ENCODE measurements at regions not wholly inside any gene's neighbourhood (a gene's known extent, or its start where the extent isn't known, plus 50 kb on each side); places are given as distances from the start of the nearest gene placed in this dataset.

GRCh38 chr10:128741180-128741579 lies 615.0 kb upstream of the MKI67 start:
- ChIA-PET CTCF (interaction anchor here (0.9 to 1.5 kb wide), 3 partner anchors 12 to 473 kb away, joined by 3 to 4 read pairs (median 3); no protein-coding TSS in a partner anchor), POLR2A (no interaction called here)
- H3K4me3 ChIP-seq (ENCODE audit: low read depth in 2 of 2, low read length in 1 of 2): no peak overlapping the region
- no peaks in the 10 kb centered on the region for H3K79me2 ChIP-seq (ENCODE audit: insufficient read depth)
- H2AFZ ChIP-seq (ENCODE audit: low read depth): no peak overlapping the region
- no peaks in the 10 kb centered on the region for H3K27me3 ChIP-seq (ENCODE audit: insufficient read depth)
- DNase-seq: no peak
- H3K4me2 ChIP-seq: no peak overlapping the region
- H3K4me1 ChIP-seq (ENCODE audit: control insufficient read depth in 1 of 2, insufficient read depth in 2 of 2, low read depth in 1 of 2, low read length in 1 of 2): peaks cover 0 to 9% of the 10 kb centered on the region in 2 experiments; a peak in 2 of 4 replicates
- no peak overlapping the region for H3K9ac ChIP-seq
- no peaks in the 10 kb centered on the region for H3K9me2 ChIP-seq
- H3K36me3 ChIP-seq (replicated peaks in 1 of 2; ENCODE audit: control insufficient read depth in 1 of 2, insufficient read depth in 2 of 2, low read length in 1 of 2): no peaks in the 10 kb centered on the region
- H3K27ac ChIP-seq (ENCODE audit: low read depth in 2 of 2, low read length in 1 of 2): no peak overlapping the region
- H3K9me3 ChIP-seq: no peaks in the 10 kb centered on the region
- H4K20me1 ChIP-seq (ENCODE audit: insufficient read depth): no peaks in the 10 kb centered on the region
- TF ChIP-seq MEF2A (IDR thresholded peaks at IDR 0.05; ENCODE audit: borderline replicate concordance, low read depth): no peak
- no peak for TF ChIP-seq EP300 (IDR thresholded peaks at IDR 0.05; ENCODE audit: borderline replicate concordance in 1 of 2, low read depth in 1 of 2, low read length in 1 of 2)
- no peak for TF ChIP-seq GABPA (IDR thresholded peaks at IDR 0.05; ENCODE audit: low read depth)
- TF ChIP-seq JUND (IDR thresholded peaks at IDR 0.05): no peak
- WGBS (ENCODE audit: low lambda C conversion rate): 56% methylated on average over 3 of the region's 4 CpGs
- no peaks in the 10 kb centered on the region for H3F3A ChIP-seq (replicated peaks; ENCODE audit: insufficient read depth)

GRCh38 chr10:128741680-128742079 lies 615.5 kb upstream of the MKI67 start:
- TF ChIP-seq SIN3A (IDR thresholded peaks at IDR 0.05; ENCODE audit: borderline replicate concordance, low read depth, low read length): no peak
- TF ChIP-seq SMC3 (IDR thresholded peaks at IDR 0.05; ENCODE audit: low read depth, low read length): no peak
- TF ChIP-seq IRF3 (IDR thresholded peaks at IDR 0.05; ENCODE audit: low read depth, low read length): no peak
- no peak for TF ChIP-seq POLR2AphosphoS5 (IDR thresholded peaks at IDR 0.05; ENCODE audit: low read depth, low read length)
- no peak for TF ChIP-seq FOXM1 (IDR thresholded peaks at IDR 0.05; ENCODE audit: low read depth)
- no peak for TF ChIP-seq TEAD4 (IDR thresholded peaks at IDR 0.05; ENCODE audit: borderline replicate concordance, insufficient read depth)
- no peaks in the 10 kb centered on the region for H3K79me2 ChIP-seq (ENCODE audit: insufficient read depth)
- CTCF ChIA-PET: interaction anchor here (0.9 to 1.5 kb wide), 3 partner anchors 12 to 474 kb away, joined by 3 to 4 read pairs (median 3); no protein-coding TSS in a partner anchor

GRCh38 chr10:128744092-128744491 lies 617.9 kb upstream of the MKI67 start:
- Histone ChIP-seq H2AFZ (ENCODE audit: low read depth) (no peak overlapping the region), H3K9me3 (no peaks in the 10 kb centered on the region), H3K9ac (no peak overlapping the region), H3K4me2 (no peak overlapping the region), H4K20me1 (ENCODE audit: insufficient read depth) (no peaks in the 10 kb centered on the region), H3K36me3 (replicated peaks in 1 of 2; ENCODE audit: control insufficient read depth in 1 of 2, insufficient read depth in 2 of 2, low read length in 1 of 2) (no peaks in the 10 kb centered on the region), H3K79me2 (ENCODE audit: insufficient read depth) (no peaks in the 10 kb centered on the region), H3K27me3 (ENCODE audit: insufficient read depth) (no peaks in the 10 kb centered on the region), H3K27ac (ENCODE audit: low read depth in 2 of 2, low read length in 1 of 2) (no peak overlapping the region), H3F3A (replicated peaks; ENCODE audit: insufficient read depth) (no peaks in the 10 kb centered on the region), H3K4me1 (ENCODE audit: control insufficient read depth in 1 of 2, insufficient read depth in 2 of 2, low read depth in 1 of 2, low read length in 1 of 2) (peaks cover 0 to 9% of the 10 kb centered on the region in 2 experiments; a peak in 1 of 4 replicates), H3K9me2 (no peaks in the 10 kb centered on the region), H3K4me3 (ENCODE audit: low read depth in 2 of 2, low read length in 1 of 2) (no peak overlapping the region)
- POLR2A ChIA-PET: no interaction called here
- no peak for DNase-seq
- CTCF ChIA-PET: no interaction called here
- WGBS (ENCODE audit: low lambda C conversion rate): 50% methylated on average over 1 of the region's 1 CpG
- TF ChIP-seq FOXJ3 (CRISPR knock-in tag; IDR thresholded peaks at IDR 0.05) (no peak), TCF12 (IDR thresholded peaks at IDR 0.05) (no peak), POLR2AphosphoS5 (IDR thresholded peaks at IDR 0.05; ENCODE audit: low read depth, low read length) (no peak), IRF3 (IDR thresholded peaks at IDR 0.05; ENCODE audit: low read depth, low read length) (no peak), YY1 (IDR thresholded peaks at IDR 0.05; ENCODE audit: low read depth) (no peak), FOSL2 (IDR thresholded peaks at IDR 0.05; ENCODE audit: borderline replicate concordance, low read depth) (no peak), MXI1 (IDR thresholded peaks at IDR 0.05; ENCODE audit: low read depth, low read length) (no peak), JUND (IDR thresholded peaks at IDR 0.05) (no peak), RAD21 (IDR thresholded peaks at IDR 0.05; ENCODE audit: low read length) (no peak), EZH2phosphoT487 (IDR thresholded peaks at IDR 0.05; ENCODE audit: borderline replicate concordance, low read depth) (no peak), TEAD4 (IDR thresholded peaks at IDR 0.05; ENCODE audit: borderline replicate concordance, insufficient read depth) (no peak), CTCF (IDR thresholded peaks at IDR 0.05) (no peak)

More at GRCh38 chr10:128741680-128742079, 615.5 kb upstream of the MKI67 start:
- Histone ChIP-seq H3K9ac (no peak overlapping the region), H3K27me3 (ENCODE audit: insufficient read depth) (no peaks in the 10 kb centered on the region), H3F3A (replicated peaks; ENCODE audit: insufficient read depth) (no peaks in the 10 kb centered on the region), H3K36me3 (replicated peaks in 1 of 2; ENCODE audit: control insufficient read depth in 1 of 2, insufficient read depth in 2 of 2, low read length in 1 of 2) (no peaks in the 10 kb centered on the region), H4K20me1 (ENCODE audit: insufficient read depth) (no peaks in the 10 kb centered on the region), H3K27ac (ENCODE audit: low read depth in 2 of 2, low read length in 1 of 2) (no peak overlapping the region), H2AFZ (ENCODE audit: low read depth) (no peak overlapping the region), H3K4me3 (ENCODE audit: low read depth in 2 of 2, low read length in 1 of 2) (no peak overlapping the region), H3K4me2 (no peak overlapping the region), H3K9me2 (no peaks in the 10 kb centered on the region), H3K4me1 (ENCODE audit: control insufficient read depth in 1 of 2, insufficient read depth in 2 of 2, low read depth in 1 of 2, low read length in 1 of 2) (peaks cover 0 to 9% of the 10 kb centered on the region in 2 experiments; a peak in 1 of 4 replicates), H3K9me3 (no peaks in the 10 kb centered on the region)
- no peak for DNase-seq
- POLR2A ChIA-PET: no interaction called here
- 33% methylated on average over 5 of the region's 5 CpGs for WGBS (ENCODE audit: low lambda C conversion rate)
